ENCODE measurements at regions not wholly inside any gene's neighbourhood (a gene's known extent, or its start where the extent isn't known, plus 50 kb on each side); places are given as distances from the start of the nearest gene placed in this dataset.
"Not testable (repeated sequence)": the region's sequence is repeated elsewhere in the genome, so short reads cannot be mapped to it uniquely, and the experiment has no call there.

DNA sequence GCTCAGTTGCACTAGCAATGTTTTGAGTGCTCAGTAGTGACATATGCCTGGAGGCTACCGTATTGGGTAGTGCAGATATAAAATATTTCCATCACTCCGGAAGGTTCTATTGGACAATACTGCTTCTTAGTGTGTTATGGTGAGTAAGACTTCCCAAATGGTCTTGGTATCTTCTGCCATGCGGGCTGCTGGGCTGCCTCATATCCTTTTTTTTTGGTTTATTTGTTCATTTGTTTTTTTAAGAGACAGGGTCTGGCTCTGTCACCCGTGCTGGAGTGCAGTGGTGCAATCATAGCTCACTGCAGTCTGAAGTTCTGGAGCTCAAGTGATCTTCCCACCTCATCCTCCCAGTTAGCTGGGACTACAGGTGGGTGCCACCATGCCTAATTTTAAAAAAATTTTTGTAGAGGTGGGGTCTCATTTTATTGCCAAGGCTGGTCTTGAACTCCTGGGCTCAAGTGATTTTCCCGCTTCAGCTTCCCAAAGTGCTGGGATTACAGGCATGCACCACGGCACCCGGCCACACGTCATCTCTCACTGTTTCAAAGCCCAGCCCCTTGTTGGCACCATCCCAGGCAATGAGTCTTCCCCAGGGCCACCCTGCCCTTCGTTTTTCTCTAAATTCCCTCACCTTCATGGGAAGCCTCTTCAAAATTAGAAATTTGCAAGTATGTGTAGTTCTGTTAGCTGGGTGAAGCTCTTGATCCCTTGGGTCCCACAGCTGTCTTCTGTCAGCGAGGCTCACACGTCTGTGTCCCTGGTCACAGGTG, 111.0 kb upstream of the KLF14 start:
- FAIRE-seq (no peak), DNase-seq (ENCODE audit: low spot score in 2 of 2) (no peak)

DNA sequence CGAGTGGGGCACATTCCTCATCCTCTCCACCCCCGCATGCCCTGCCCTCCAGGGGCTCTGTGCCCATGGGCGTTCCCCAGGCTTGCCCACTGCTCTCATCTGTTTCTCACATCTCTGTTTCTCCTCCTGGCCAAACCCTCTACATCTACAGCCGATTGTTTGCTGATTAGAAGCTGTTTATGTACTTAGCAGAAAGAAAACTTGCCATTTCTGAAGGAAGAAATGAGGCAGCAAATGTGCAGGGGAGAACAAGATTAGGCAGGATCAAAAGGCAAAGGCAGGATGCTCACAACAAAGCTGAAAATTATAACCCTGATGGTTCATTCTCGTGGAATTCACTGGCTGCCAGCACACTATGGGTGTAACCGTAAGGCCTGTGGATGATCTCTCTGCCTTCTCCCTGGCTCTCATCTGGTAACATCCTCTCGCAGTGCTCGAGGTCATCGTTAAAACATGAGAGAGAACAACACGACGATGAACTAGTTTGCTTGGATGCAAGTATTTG, 111.6 kb upstream of the KLF14 start:
- FAIRE-seq = no peak

DNA sequence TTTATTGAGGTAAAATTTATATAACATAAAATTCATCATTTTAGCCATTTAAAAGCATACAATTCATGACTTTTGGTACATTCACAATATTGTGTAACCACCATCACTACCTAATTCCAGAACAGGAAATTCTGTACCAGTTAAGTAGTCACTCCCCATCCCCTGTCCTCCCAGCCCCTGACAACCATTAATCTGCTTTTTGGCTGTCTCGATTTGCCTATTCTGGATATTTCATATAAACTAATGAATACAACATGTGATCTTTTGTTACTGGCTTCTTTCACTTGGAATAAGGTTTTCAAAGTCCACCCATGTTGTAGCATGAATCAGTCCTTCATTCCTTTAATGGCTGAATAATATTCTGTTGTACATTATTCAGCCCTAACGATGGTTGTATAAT, 115.6 kb upstream of the KLF14 start:
- no peak for DNase-seq (ENCODE audit: low spot score in 2 of 2)
- no peak for FAIRE-seq

More for the DNA sequence above, 111.6 kb upstream of the KLF14 start:
- no peak for DNase-seq (ENCODE audit: low spot score in 2 of 2)

DNA sequence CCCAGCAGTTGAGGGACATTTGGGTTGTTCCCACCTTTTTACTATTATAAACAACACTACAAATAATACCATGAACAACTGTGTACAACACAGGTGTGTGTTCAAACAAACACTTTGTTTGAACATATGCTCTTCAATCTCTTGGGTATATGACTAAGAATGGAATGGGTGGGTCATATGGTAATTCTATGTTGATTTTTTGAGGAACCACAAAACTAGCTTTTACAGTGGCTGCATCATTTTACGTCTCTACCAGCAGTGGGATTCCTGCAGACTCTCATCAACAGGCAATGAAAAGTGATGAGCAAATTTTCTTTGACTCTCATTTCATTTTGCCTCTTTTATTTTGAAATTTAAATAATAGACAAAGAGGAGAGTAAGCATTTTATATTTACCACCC, 116.9 kb upstream of the KLF14 start:
- no peak for FAIRE-seq
- DNase-seq (ENCODE audit: low spot score in 2 of 2) = no peak

- FAIRE-seq = no peak
- DNase-seq (ENCODE audit: low spot score in 2 of 2) = no peak
These were observed 118.9 kb upstream of the KLF14 start for GRCh38 chr7:130852867-130853266.

- FAIRE-seq = no peak
- DNase-seq (ENCODE audit: low spot score in 2 of 2) = no peak
These were observed 119.7 kb upstream of the KLF14 start for GRCh38 chr7:130853503-130854279.

GRCh38 chr7:130854481-130854880, 120.5 kb upstream of the KLF14 start:
- FAIRE-seq = no peak
- DNase-seq (ENCODE audit: low spot score in 2 of 2) = no peak

DNA sequence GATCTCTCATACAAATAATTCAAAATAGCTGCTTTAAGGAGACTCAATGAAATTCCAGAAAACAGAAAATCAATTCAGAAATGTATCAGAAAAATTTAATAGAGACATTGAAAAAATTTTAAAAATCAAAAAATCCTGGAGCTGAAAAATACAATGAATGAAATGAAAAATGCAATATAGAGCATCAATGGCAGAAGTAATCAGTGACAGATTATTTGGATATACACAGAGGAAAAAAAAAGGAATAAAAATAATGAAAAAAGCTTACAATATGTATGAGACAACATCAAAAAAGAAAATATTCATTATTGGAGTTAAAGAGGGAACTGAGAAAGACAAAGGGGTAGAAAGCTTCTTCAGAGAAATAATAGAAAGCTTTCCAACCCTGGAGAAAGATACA, 122.9 kb upstream of the KLF14 start:
- FAIRE-seq (no peak), DNase-seq (ENCODE audit: low spot score in 2 of 2) (no peak)

DNA sequence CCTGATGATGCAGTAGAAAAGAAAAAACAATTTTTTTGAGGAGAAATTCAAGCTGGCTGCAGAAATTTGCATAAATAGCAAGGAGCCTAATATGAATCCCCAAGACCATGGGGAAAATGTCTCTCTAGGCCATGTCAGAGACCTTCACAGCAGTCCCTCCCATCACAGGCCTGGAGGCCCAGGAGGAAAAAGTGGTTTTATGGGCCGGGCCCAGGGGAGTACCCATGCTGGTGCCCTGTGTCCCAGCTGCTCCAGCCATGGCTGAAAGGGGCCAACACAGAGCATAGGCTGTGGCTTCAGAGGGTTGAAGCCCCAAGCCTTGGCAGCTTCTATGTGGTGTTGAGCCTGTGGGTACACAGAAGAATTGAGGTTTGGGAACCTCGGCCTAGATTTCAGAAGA, 126.8 kb upstream of the KLF14 start:
- FAIRE-seq = not testable (repeated sequence)

GRCh38 chr7:130865408-130866236, 131.6 kb upstream of the KLF14 start:
- FAIRE-seq (no peak), DNase-seq (ENCODE audit: low spot score in 2 of 2) (no peak)

More for the DNA sequence above, 126.8 kb upstream of the KLF14 start:
- not testable (repeated sequence) for DNase-seq (ENCODE audit: low spot score in 2 of 2)

DNA sequence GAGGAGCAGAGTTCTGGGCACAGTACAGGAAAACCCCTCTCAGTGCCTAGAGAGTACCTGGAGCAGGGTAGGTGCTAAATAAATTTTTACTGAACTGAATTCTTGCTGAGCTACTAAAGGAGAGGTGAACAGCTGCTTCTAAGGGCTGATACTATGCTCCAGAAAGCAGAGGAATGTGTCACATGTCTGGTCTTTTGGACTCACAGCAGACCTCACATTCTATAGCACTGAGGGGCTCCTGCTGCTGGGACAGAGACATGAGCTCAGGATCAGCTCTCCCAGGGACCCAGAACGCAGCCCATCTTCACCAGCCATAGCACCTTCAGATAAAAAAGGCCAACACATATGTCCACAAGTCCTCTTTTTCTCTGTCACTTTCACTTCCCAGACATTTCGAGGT, 133.0 kb upstream of the KLF14 start:
- FAIRE-seq = no peak
- no peak for DNase-seq (ENCODE audit: low spot score in 2 of 2)

DNA sequence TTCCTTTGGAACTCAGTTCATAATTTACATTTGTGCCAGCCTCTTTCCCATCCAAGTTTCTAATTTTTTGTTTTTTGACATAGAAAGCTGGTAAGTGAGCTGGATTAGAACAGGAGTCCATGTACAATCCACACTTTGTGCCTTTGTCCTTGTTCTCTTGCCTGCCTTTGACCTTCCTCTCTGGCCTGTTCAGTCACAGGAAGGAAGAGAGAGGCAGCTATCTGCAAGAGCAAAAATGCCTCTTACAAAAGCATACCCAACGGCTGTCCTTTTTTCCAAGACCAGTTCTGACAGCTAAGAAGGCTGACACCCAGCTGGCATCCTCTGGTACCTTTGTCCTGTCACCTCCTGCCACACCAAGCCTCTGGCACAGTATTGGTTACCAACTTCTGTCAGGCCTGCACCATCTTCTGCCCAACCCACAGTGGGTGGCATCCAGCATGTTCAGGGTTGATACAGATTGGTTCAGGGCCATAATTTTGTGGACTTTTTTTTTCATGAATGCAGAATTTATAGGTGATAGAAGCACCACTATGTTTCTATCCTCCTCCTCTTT, 133.7 kb upstream of the KLF14 start:
- no peak for DNase-seq (ENCODE audit: low spot score in 2 of 2)
- no peak for FAIRE-seq

- no peak for FAIRE-seq
- no peak for DNase-seq (ENCODE audit: low spot score in 2 of 2)
These were observed 134.1 kb upstream of the KLF14 start for GRCh38 chr7:130868139-130868538.

- FAIRE-seq = no peak
- no peak for DNase-seq (ENCODE audit: low spot score in 2 of 2)
These were observed 135.9 kb upstream of the KLF14 start for GRCh38 chr7:130869918-130870317.

GRCh38 chr7:130872341-130872740, 138.3 kb upstream of the KLF14 start:
- FAIRE-seq = no peak
- no peak for DNase-seq (ENCODE audit: low spot score in 2 of 2)

- DNase-seq (ENCODE audit: low spot score in 2 of 2) (no peak), FAIRE-seq (no peak)
These were observed 138.9 kb upstream of the KLF14 start for GRCh38 chr7:130872756-130873448.

- DNase-seq (ENCODE audit: low spot score in 2 of 2) (no peak), FAIRE-seq (no peak)
These were observed 140.3 kb upstream of the KLF14 start for GRCh38 chr7:130874071-130874915.

GRCh38 chr7:130875265-130875741, 141.3 kb upstream of the KLF14 start:
- no peak for FAIRE-seq
- DNase-seq (ENCODE audit: low spot score in 2 of 2) = no peak

GRCh38 chr7:130875901-130876300, 141.9 kb upstream of the KLF14 start:
- no peak for DNase-seq (ENCODE audit: low spot score in 2 of 2)
- no peak for FAIRE-seq

Data from frontal cortex (tissue), 3 donors.